PC-3 (cell line): ENCODE measurements at regions not wholly inside any gene's neighbourhood (a gene's known extent, or its start where the extent isn't known, plus 50 kb on each side); places are given as distances from the start of the nearest gene placed in this dataset.

Experiments used
- EZH2 ChIP-seq: fragments of 300-600 bp; sonication (generic); IDR thresholded peaks from one replicate; pipeline ENCODE4 v1.6.1; 2017; ENCODE audit warnings: antibody characterized with exemption, mild to moderate bottlenecking, low read length; ENCODE audit not compliant: unreplicated experiment
- EZH2phosphoT487 ChIP-seq: fragments of 300-600 bp; sonication (generic); IDR thresholded peaks from 2 replicates; pipeline ENCODE4 v1.6.1; 2018; ENCODE audit warnings: mild to moderate bottlenecking, antibody characterized with exemption, low read length, borderline replicate concordance
- TF ChIP-seq, protein P1 (sequence below): fragments of 300-600 bp; sonication (generic); conservative IDR thresholded peaks from 2 replicates; pipeline ENCODE4 v1.5.1; 2017; ENCODE audit warnings: antibody characterized with exemption, low read depth, mild to moderate bottlenecking, low read length

DNA sequence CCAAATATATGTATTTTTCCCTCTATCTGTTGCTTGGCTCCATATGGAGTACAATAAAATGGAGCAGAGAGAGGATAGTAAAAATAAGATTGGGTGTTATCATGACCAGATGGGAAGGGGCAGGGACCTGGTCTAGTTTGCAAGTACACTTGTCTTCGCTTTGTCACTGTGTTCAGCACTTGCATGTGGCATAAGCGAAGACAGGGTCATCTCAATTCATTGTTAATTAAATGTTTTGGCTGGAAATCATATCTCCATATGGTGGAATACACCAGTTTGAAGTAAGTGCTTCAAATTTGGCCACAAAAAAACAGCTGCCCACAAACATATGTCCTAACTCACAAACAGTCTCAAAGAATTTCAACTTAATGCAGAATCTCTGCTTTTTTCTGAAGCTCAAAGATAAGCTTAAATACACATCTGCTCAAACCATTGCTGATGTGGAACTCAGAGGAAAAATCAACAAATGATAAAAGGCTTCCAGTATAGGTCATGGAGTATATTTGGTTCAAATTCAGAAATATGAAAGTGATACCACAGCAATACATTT lies 865.4 kb downstream of the TLE4 start:
- TF ChIP-seq EZH2: no peak
- TF ChIP-seq, protein P1, sequence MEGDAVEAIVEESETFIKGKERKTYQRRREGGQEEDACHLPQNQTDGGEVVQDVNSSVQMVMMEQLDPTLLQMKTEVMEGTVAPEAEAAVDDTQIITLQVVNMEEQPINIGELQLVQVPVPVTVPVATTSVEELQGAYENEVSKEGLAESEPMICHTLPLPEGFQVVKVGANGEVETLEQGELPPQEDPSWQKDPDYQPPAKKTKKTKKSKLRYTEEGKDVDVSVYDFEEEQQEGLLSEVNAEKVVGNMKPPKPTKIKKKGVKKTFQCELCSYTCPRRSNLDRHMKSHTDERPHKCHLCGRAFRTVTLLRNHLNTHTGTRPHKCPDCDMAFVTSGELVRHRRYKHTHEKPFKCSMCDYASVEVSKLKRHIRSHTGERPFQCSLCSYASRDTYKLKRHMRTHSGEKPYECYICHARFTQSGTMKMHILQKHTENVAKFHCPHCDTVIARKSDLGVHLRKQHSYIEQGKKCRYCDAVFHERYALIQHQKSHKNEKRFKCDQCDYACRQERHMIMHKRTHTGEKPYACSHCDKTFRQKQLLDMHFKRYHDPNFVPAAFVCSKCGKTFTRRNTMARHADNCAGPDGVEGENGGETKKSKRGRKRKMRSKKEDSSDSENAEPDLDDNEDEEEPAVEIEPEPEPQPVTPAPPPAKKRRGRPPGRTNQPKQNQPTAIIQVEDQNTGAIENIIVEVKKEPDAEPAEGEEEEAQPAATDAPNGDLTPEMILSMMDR: no peak
- TF ChIP-seq EZH2phosphoT487: no peak
